Vagina (tissue), 2 donors: ENCODE measurements at regions not wholly inside any gene's neighbourhood (a gene's known extent, or its start where the extent isn't known, plus 50 kb on each side); places are given as distances from the start of the nearest gene placed in this dataset.

Experiments used
- DNase-seq, 2 donors: peaks; one replicate each; pipeline ENCODE4 v3.0.0-alpha.2; 2017; ENCODE audit errors: extremely low spot score in 2 of 2
- H3K27ac ChIP-seq: fragments of 200-600 bp; sonication (generic); one replicate; pipeline ENCODE4 v1.5.1; 2019
- H3K27me3 ChIP-seq: fragments of 200-600 bp; sonication (generic); one replicate; pipeline ENCODE4 v1.5.1; 2019
- H3K36me3 ChIP-seq, 2 donors: fragments of 200-600 bp; sonication (generic); one replicate each; pipeline ENCODE4 v1.5.1; 2017 to 2019
- H3K4me1 ChIP-seq: fragments of 200-600 bp; sonication (generic); one replicate; pipeline ENCODE4 v1.5.1; 2019
- H3K4me3 ChIP-seq, 2 donors: fragments of 200-600 bp; sonication (generic); 1 replicate in 1 of 2; 2 replicates in 1 of 2; pipeline ENCODE4 v1.5.1; 2016 to 2019
- H3K9me3 ChIP-seq: fragments of 200-600 bp; sonication (generic); one replicate; pipeline ENCODE4 v1.5.1; 2019
- POLR2A ChIP-seq, 2 donors: fragments of 450-650 bp; IDR thresholded peaks; one replicate each; pipeline ENCODE4 v1.6.1; 2017; ENCODE audit warnings: antibody characterized with exemption in 2 of 2, mild to moderate bottlenecking in 2 of 2, moderate library complexity in 2 of 2
- POLR2AphosphoS5 ChIP-seq, 2 donors: sonication (generic); formaldehyde crosslinking; IDR thresholded peaks; one replicate each; pipeline ENCODE4 v1.9.0; 2017; ENCODE audit warnings: antibody characterized with exemption in 2 of 2, mild to moderate bottlenecking in 2 of 2, low read depth in 1 of 2; ENCODE audit not compliant: insufficient read depth in 1 of 2
- intact Hi-C: fragments of 100-400 bp; cut with DNase I; formaldehyde crosslinking; loops from one replicate; pipeline ENCODE4 v1.15.1; 2023
- TF ChIP-seq, protein P1 (sequence below), 3 experiments: fragments of 450-650 bp in 2 of 3; fragments of 200-600 bp in 1 of 3; sonication (generic) in 1 of 3; IDR thresholded peaks; one replicate each; pipeline ENCODE4 v1.5.1; 2017 to 2019; ENCODE audit warnings: antibody characterized with exemption in 3 of 3, mild to moderate bottlenecking in 2 of 3, moderate library complexity in 2 of 3

DNA sequence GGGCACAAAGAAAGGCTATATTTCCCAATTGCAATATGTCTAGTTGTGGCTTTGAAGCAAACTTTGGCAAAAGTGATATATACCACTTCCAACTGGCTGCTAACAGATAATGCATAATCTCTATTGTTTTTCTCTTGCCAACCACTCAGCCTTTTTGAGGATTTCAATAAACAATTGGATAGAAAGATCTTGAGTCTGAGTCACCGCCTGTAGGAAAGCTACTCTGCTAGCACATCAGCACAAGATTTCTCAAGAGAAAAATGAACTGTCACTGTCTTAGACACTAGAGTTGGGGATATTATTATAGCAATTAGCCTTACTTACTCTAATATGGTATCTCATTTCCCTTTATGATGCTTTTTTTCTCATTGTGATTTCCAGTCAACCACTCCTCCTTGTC, 119.7 kb downstream of the SST start:
- Histone ChIP-seq H3K36me3 (no peaks in the 10 kb centered on the region), H3K4me1 (no peaks in the 10 kb centered on the region), H3K27me3 (no peaks in the 10 kb centered on the region), H3K9me3 (no peaks in the 10 kb centered on the region), H3K27ac (no peak overlapping the region), H3K4me3 (no peak overlapping the region)
- intact Hi-C loops: no loop called here
- TF ChIP-seq, protein P1, sequence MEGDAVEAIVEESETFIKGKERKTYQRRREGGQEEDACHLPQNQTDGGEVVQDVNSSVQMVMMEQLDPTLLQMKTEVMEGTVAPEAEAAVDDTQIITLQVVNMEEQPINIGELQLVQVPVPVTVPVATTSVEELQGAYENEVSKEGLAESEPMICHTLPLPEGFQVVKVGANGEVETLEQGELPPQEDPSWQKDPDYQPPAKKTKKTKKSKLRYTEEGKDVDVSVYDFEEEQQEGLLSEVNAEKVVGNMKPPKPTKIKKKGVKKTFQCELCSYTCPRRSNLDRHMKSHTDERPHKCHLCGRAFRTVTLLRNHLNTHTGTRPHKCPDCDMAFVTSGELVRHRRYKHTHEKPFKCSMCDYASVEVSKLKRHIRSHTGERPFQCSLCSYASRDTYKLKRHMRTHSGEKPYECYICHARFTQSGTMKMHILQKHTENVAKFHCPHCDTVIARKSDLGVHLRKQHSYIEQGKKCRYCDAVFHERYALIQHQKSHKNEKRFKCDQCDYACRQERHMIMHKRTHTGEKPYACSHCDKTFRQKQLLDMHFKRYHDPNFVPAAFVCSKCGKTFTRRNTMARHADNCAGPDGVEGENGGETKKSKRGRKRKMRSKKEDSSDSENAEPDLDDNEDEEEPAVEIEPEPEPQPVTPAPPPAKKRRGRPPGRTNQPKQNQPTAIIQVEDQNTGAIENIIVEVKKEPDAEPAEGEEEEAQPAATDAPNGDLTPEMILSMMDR (IDR thresholded peaks at IDR 0.05): no peak
- TF ChIP-seq POLR2A (IDR thresholded peaks at IDR 0.05) (no peak), POLR2AphosphoS5 (IDR thresholded peaks at IDR 0.05; ENCODE audit: insufficient read depth in 1 of 2, low read depth in 1 of 2) (no peak)
- DNase-seq: no peak

DNA sequence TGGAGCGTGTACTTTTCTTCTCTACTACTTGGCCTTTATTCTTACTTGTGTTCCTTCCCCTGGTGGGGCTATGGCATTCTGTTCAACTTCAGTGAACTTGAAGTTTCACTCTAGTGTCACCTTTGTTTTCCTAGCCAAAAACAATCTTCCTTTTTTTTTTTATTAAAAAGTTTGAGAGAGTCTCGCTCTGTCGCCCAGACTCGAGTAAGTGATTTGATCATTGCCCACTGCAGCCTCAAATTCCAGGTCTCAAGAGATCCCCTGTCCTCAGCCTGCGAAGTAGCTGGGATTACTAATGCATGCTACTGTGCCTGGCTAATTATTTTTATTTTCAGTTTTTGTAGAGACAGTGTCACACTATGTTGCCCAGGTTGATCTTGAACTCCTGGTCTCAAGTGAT, 124.8 kb downstream of the SST start:
- Histone ChIP-seq H3K36me3 (no peaks in the 10 kb centered on the region), H3K27me3 (no peaks in the 10 kb centered on the region), H3K27ac (no peak overlapping the region), H3K9me3 (no peaks in the 10 kb centered on the region), H3K4me1 (no peaks in the 10 kb centered on the region), H3K4me3 (no peak overlapping the region)
- no peak for DNase-seq
- intact Hi-C loops: no loop called here
- TF ChIP-seq POLR2A (IDR thresholded peaks at IDR 0.05) (no peak), POLR2AphosphoS5 (IDR thresholded peaks at IDR 0.05; ENCODE audit: insufficient read depth in 1 of 2, low read depth in 1 of 2) (no peak)
- TF ChIP-seq, protein P1 (IDR thresholded peaks at IDR 0.05): no peak

DNA sequence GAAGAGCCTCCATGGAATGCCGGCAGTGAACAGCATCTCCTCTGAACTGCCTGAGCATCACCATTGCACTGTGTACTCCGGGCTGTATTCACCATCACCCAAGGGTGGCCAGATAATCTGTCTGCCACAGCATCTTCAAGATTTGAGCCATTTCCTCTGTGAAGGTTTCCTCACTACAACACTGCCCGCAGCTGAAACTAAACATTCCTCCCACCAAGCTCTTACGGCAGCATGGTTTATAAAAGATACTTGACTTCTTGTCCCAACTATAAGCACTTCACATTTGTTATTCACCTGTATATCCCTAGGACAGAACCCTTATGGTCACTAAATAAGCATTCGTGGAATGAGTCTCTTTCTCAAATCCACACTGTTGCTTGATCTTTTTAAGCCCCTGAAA, 125.9 kb downstream of the SST start:
- Histone ChIP-seq H3K4me3 (no peak overlapping the region), H3K27ac (no peak overlapping the region), H3K9me3 (no peaks in the 10 kb centered on the region), H3K36me3 (no peaks in the 10 kb centered on the region), H3K27me3 (no peaks in the 10 kb centered on the region), H3K4me1 (no peaks in the 10 kb centered on the region)
- TF ChIP-seq POLR2AphosphoS5 (IDR thresholded peaks at IDR 0.05; ENCODE audit: insufficient read depth in 1 of 2, low read depth in 1 of 2) (no peak), POLR2A (IDR thresholded peaks at IDR 0.05) (no peak)
- TF ChIP-seq, protein P1 (IDR thresholded peaks at IDR 0.05): no peak
- intact Hi-C loops: no loop called here
- DNase-seq: no peak

DNA sequence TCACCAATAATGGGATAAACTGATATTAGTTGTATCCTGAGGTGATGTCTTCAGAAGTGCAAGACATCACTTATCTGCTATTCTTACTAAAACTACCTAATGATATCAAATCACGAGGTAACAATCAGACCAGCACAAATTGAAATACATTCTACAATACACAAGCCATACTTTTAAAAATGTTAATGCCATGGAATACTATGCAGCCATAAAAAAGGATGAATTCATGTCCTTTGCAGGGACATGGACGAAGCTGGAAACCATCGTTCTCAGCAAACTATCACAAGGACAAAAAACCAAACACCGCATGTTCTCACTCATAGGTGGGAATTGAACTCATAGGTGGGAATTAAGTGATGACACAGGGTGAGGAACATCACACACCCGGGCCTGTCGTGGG, 129.3 kb downstream of the SST start:
- H3K36me3 ChIP-seq: no peaks in the 10 kb centered on the region
- H3K9me3 ChIP-seq: no peaks in the 10 kb centered on the region
- H3K4me1 ChIP-seq: no peaks in the 10 kb centered on the region
- no peak overlapping the region for H3K4me3 ChIP-seq
- TF ChIP-seq, protein P1 (IDR thresholded peaks at IDR 0.05): no peak
- no peak for TF ChIP-seq POLR2A (IDR thresholded peaks at IDR 0.05)
- TF ChIP-seq POLR2AphosphoS5 (IDR thresholded peaks at IDR 0.05; ENCODE audit: insufficient read depth in 1 of 2, low read depth in 1 of 2): no peak
- no peaks in the 10 kb centered on the region for H3K27me3 ChIP-seq
- DNase-seq: no peak
- intact Hi-C loops: no loop called here
- no peak overlapping the region for H3K27ac ChIP-seq

DNA sequence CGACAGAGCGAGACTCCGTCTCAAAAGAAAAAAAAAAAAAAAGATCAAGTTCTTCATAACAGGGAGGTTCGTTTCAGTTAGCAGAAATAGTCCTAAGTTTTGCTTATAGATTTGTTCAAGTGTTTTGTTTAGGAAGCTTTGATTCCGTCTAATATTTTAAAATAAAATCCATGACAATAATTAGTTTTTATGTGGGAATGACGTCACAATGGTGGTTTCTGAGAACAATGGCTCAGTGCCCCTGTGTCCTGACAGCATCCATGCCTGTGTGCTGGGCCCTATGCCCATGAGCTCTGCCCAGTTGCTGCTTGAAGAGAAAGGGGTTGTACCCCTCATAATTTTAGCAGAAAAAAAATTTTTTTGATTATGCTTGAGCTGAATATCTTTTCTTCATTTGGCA, 134.0 kb downstream of the SST start:
- no peak for DNase-seq
- TF ChIP-seq POLR2A (IDR thresholded peaks at IDR 0.05): no peak
- TF ChIP-seq, protein P1 (IDR thresholded peaks at IDR 0.05): no peak
- no peak for TF ChIP-seq POLR2AphosphoS5 (IDR thresholded peaks at IDR 0.05; ENCODE audit: insufficient read depth in 1 of 2, low read depth in 1 of 2)
- intact Hi-C loops: no loop called here
- H3K4me3 ChIP-seq: no peak overlapping the region
- no peak overlapping the region for H3K27ac ChIP-seq
- no peaks in the 10 kb centered on the region for H3K27me3 ChIP-seq
- no peaks in the 10 kb centered on the region for H3K36me3 ChIP-seq
- no peaks in the 10 kb centered on the region for H3K4me1 ChIP-seq
- no peaks in the 10 kb centered on the region for H3K9me3 ChIP-seq
